DND-41 (cell line): ENCODE measurements at regions not wholly inside any gene's neighbourhood (a gene's known extent, or its start where the extent isn't known, plus 50 kb on each side); places are given as distances from the start of the nearest gene placed in this dataset.

ENCODE experiments used
- ATAC-seq: fragments of 200-7000 bp; cut with Tn5 transposase; 3 replicates; pipeline ENCODE4 v1.9.1; 2021; ENCODE audit warnings: low read depth; ENCODE audit not compliant: insufficient read depth
- DNase-seq: peaks from one replicate; pipeline ENCODE4 v3.0.0-alpha.2; 2020
- H2AFZ ChIP-seq: 2 replicates; pipeline ENCODE4 v1.6.0; 2012; ENCODE audit warnings: low read depth, low read length
- H3K27ac ChIP-seq: 2 replicates; pipeline ENCODE4 v1.5.1; 2012; ENCODE audit warnings: low read length, inconsistent platforms
- H3K27me3 ChIP-seq: fragments of 200-600 bp; sonication (generic); 2 replicates; pipeline ENCODE4 v1.6.0; 2012; ENCODE audit warnings: low read length, mild to moderate bottlenecking, inconsistent platforms; ENCODE audit not compliant: insufficient read depth, poor library complexity
- H3K36me3 ChIP-seq: 2 replicates; pipeline ENCODE4 v1.5.1; 2012; ENCODE audit warnings: low read length, inconsistent platforms; ENCODE audit not compliant: insufficient read depth
- H3K4me1 ChIP-seq: 2 replicates; pipeline ENCODE4 v1.5.1; 2012; ENCODE audit warnings: mild to moderate bottlenecking, low read length; ENCODE audit not compliant: insufficient read depth
- H3K4me2 ChIP-seq: 2 replicates; pipeline ENCODE4 v1.6.0; 2012; ENCODE audit warnings: mild to moderate bottlenecking, moderate library complexity, low read length, inconsistent platforms; ENCODE audit not compliant: insufficient read depth
- H3K4me3 ChIP-seq, 2 experiments: fragments of 200-600 bp in 1 of 2; shearing (Covaris generic) in 1 of 2; 2 replicates each; pipeline ENCODE4 v1.5.1; 2012 to 2016; ENCODE audit warnings: inconsistent platforms in 2 of 2, low read length in 2 of 2, mild to moderate bottlenecking in 2 of 2, low read depth in 1 of 2, moderate library complexity in 1 of 2
- H3K79me2 ChIP-seq: 2 replicates; pipeline ENCODE4 v1.6.0; 2012; ENCODE audit warnings: low read length, inconsistent platforms; ENCODE audit not compliant: insufficient read depth
- H3K9ac ChIP-seq: 2 replicates; pipeline ENCODE4 v1.6.0; 2012; ENCODE audit warnings: low read depth, mild to moderate bottlenecking, inconsistent platforms, low read length, moderate library complexity
- H3K9me3 ChIP-seq: 2 replicates; pipeline ENCODE4 v1.5.1; 2012; ENCODE audit warnings: low read length, moderate library complexity, mild to moderate bottlenecking, inconsistent platforms; ENCODE audit not compliant: insufficient read depth, severe bottlenecking
- H4K20me1 ChIP-seq: 2 replicates; pipeline ENCODE4 v1.6.0; 2012; ENCODE audit warnings: low read length; ENCODE audit not compliant: insufficient read depth
- EZH2 ChIP-seq: IDR thresholded peaks from 3 replicates; pipeline ENCODE4 v1.6.1; 2012; ENCODE audit warnings: borderline replicate concordance, low read depth, mild to moderate bottlenecking, moderate library complexity, low read length, inconsistent platforms; ENCODE audit not compliant: severe bottlenecking
- TF ChIP-seq, protein P1 (sequence below): IDR thresholded peaks from 2 replicates; pipeline ENCODE4 v1.5.1; 2012; ENCODE audit warnings: borderline replicate concordance, low read length, moderate library complexity, mild to moderate bottlenecking; ENCODE audit not compliant: poor library complexity, severe bottlenecking; ENCODE audit errors: extremely low read depth

DNA sequence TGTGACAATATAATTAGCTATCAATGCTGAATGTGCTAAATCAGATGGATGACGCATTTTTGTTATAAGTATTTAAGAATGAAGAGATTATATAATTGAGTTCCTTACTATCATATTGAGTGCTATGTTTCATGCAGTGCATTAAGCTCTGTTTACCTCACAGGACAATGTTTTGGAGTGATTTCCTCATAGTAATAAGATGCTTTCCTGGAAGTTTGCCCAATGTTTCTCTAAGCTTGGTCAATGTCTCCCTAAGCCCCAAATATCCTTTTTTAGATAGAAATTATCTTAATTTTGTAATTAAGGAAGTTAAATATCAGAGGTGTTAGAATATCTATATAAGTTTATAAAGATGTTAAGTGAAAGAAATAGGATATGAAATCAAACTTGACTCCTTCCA lies 489.6 kb downstream of the MMUT start:
- no peak overlapping the region for H2AFZ ChIP-seq
- H3K4me1 ChIP-seq, result no peaks in the 10 kb centered on the region
- no peaks in the 10 kb centered on the region for H3K79me2 ChIP-seq
- no peaks in the 10 kb centered on the region for H3K9me3 ChIP-seq
- H3K4me3 ChIP-seq, result no peak overlapping the region
- TF ChIP-seq, protein P1, sequence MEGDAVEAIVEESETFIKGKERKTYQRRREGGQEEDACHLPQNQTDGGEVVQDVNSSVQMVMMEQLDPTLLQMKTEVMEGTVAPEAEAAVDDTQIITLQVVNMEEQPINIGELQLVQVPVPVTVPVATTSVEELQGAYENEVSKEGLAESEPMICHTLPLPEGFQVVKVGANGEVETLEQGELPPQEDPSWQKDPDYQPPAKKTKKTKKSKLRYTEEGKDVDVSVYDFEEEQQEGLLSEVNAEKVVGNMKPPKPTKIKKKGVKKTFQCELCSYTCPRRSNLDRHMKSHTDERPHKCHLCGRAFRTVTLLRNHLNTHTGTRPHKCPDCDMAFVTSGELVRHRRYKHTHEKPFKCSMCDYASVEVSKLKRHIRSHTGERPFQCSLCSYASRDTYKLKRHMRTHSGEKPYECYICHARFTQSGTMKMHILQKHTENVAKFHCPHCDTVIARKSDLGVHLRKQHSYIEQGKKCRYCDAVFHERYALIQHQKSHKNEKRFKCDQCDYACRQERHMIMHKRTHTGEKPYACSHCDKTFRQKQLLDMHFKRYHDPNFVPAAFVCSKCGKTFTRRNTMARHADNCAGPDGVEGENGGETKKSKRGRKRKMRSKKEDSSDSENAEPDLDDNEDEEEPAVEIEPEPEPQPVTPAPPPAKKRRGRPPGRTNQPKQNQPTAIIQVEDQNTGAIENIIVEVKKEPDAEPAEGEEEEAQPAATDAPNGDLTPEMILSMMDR, result no peak
- TF ChIP-seq EZH2, result no peak
- no peaks in the 10 kb centered on the region for H3K27me3 ChIP-seq
- DNase-seq, result no peak
- H3K36me3 ChIP-seq, result no peaks in the 10 kb centered on the region
- H3K27ac ChIP-seq, result no peak overlapping the region
- H4K20me1 ChIP-seq, result no peaks in the 10 kb centered on the region
- no peak overlapping the region for H3K9ac ChIP-seq
- no peak overlapping the region for H3K4me2 ChIP-seq
- ATAC-seq, result no peak

DNA sequence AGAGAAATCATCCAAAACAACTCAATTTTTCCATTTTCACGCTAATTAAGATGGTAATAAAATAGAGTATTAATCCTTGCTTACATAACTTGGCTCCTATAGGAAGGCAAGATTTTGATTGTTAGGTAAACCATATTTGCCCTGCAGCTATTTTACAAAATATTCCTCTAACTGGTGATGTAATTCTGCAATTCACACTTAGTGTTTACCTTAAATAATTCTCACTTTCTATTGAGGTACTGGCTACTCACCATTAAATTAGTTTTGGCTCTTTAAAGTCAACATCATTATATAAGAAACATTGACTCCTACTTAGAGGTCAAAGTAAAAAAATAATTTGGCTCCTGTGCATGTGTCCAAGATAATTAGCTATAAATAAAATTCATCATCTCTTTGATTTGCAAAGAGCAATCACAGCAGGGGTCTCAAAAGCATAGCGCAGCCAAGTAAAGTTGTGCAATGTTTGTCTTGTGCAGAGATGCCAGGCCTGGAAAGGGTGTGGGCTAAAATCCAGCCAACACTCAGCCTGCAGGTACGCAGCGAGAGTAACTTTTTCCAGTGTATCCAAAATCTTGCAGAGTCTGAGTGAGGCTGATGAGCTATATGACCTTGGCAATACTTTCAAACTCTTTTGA lies 501.2 kb downstream of the MMUT start:
- DNase-seq, result no peak

DNA sequence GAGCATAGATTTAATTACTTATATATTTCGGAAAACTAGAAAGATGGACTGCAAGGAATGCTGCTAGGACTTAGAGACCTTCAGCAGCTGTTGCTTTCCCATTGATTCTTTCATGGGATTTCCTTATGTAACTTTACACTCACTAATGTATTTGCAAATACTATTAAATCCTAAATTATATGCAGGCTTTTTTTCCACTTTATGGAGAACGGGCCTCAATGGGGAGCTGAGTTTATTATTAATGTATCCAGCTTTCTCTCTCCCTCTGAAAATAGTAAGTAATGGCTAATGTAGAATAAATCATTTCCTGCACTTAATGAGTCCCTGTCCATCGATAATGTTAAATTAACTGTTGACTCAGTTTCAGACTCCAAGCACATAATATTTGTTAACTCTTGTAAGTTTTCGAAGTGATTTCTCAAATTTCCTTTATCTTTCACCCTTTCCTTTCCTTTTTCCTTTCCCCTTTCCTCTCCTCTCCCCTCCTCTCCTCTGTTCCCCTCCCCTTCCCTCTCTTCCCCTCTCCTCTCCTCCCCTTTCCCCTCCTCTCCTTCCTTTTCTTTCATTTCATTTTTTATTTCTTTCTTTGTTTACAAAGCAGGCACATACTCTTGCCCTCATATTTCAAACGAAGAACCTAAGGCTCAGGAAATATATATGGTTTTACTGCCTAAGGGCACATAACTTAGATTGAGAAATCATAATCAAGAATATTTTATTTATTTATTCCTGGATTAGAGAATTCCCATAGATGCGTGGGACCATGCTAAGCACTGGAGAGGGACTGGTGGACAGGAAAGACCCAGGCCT lies 503.6 kb downstream of the MMUT start:
- ATAC-seq (no peak), DNase-seq (no peak)
- no peaks in the 10 kb centered on the region for H3K9me3 ChIP-seq
- no peaks in the 10 kb centered on the region for H3K4me1 ChIP-seq
- no peak overlapping the region for H2AFZ ChIP-seq
- no peak overlapping the region for H3K4me3 ChIP-seq
- TF ChIP-seq EZH2, result no peak
- TF ChIP-seq, protein P1, result no peak
- no peaks in the 10 kb centered on the region for H3K79me2 ChIP-seq
- H3K9ac ChIP-seq, result no peak overlapping the region
- no peak overlapping the region for H3K27ac ChIP-seq
- H4K20me1 ChIP-seq, result no peaks in the 10 kb centered on the region
- no peaks in the 10 kb centered on the region for H3K36me3 ChIP-seq
- H3K27me3 ChIP-seq, result no peaks in the 10 kb centered on the region
- no peak overlapping the region for H3K4me2 ChIP-seq

More for the DNA sequence above, 501.2 kb downstream of the MMUT start:
- no peak overlapping the region for H3K4me3 ChIP-seq
- no peaks in the 10 kb centered on the region for H3K4me1 ChIP-seq
- no peaks in the 10 kb centered on the region for H3K27me3 ChIP-seq
- TF ChIP-seq EZH2, result no peak
- TF ChIP-seq, protein P1, result no peak
- no peaks in the 10 kb centered on the region for H3K79me2 ChIP-seq
- no peak overlapping the region for H3K4me2 ChIP-seq
- H3K36me3 ChIP-seq, result no peaks in the 10 kb centered on the region
- H2AFZ ChIP-seq, result no peak overlapping the region
- H3K9me3 ChIP-seq, result no peaks in the 10 kb centered on the region
- no peak for ATAC-seq
- no peak overlapping the region for H3K27ac ChIP-seq
- no peak overlapping the region for H3K9ac ChIP-seq
- no peaks in the 10 kb centered on the region for H4K20me1 ChIP-seq

DNA sequence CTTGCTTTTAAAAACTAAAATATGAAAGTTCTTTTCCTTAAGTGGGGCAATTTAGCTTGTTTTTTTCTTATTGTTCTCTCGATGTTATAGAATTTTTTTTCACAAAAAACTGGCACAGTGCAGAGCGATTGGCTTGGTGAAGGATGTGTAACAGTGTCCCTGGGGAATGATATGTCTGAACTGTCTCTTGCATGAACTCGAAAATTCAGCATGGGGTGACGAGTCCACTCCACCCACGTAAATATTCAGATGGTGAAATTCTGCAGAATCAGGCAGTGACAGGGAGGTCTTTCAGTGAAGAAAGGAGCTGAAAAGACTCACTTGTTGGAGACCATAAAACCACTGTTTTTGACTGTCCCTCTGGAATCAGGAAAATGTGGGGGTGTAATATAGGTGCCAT lies 505.3 kb downstream of the MMUT start:
- Histone ChIP-seq H3K9me3 (no peaks in the 10 kb centered on the region), H3K36me3 (no peaks in the 10 kb centered on the region), H3K27ac (no peak overlapping the region), H3K9ac (no peak overlapping the region), H3K79me2 (no peaks in the 10 kb centered on the region), H3K4me2 (no peak overlapping the region), H3K4me3 (no peak overlapping the region), H4K20me1 (no peaks in the 10 kb centered on the region), H3K4me1 (no peaks in the 10 kb centered on the region), H2AFZ (no peak overlapping the region), H3K27me3 (no peaks in the 10 kb centered on the region)
- ATAC-seq, result no peak
- no peak for TF ChIP-seq EZH2
- TF ChIP-seq, protein P1, result no peak
- no peak for DNase-seq
